ENCODE measurements at regions not wholly inside any gene's neighbourhood (a gene's known extent, or its start where the extent isn't known, plus 50 kb on each side); places are given as distances from the start of the nearest gene placed in this dataset.

DNA sequence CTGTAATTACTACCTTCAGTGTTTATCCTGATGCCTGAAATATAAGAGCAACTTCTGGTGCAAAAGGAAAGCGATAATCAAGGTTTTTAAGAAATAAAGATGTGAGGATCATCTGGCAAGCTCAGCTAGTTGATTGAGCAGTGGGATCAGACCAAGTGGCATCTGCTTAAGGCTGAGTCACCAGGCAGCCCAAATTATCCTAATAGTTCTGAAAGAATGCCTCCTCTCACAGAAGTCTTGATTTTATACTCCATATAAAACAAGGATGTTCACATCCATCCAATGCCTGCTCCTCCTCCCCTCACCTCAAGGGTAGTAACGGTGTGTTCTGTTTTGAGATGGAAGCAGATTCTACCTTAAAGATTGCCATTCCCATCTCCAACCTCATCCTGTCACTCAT is 134.5 kb upstream of the RASGEF1B start:
- Histone ChIP-seq H3K27me3 (ENCODE audit: control insufficient read depth, insufficient read depth, low read length) (no peaks in the 10 kb centered on the region), H3K4me1 (ENCODE audit: control insufficient read depth, insufficient read depth, low read length) (no peaks in the 10 kb centered on the region)
- DNase-seq (ENCODE audit: low read depth in 4 of 6, low spot score in 6 of 6): no peak

GRCh38 chr4:81605271-81605670 is 133.6 kb upstream of the RASGEF1B start:
- no peaks in the 10 kb centered on the region for H3K9me3 ChIP-seq (ENCODE audit: control insufficient read depth, insufficient read depth, low read length)
- H3K27me3 ChIP-seq (ENCODE audit: control insufficient read depth, insufficient read depth, low read length): no peaks in the 10 kb centered on the region
- H3K4me1 ChIP-seq (ENCODE audit: control insufficient read depth, insufficient read depth, low read length): peaks cover 3% of the 10 kb centered on the region
- H3K36me3 ChIP-seq (ENCODE audit: control insufficient read depth, insufficient read depth, low read length): no peaks in the 10 kb centered on the region
- H3K27ac ChIP-seq (ENCODE audit: low read depth, low read length): no peak overlapping the region
- H3K4me3 ChIP-seq (ENCODE audit: low read depth, low read length): no peak overlapping the region
- 80% methylated on average over 1 of the region's 2 CpGs for WGBS (ENCODE audit: insufficient coverage)
- peak in 3 of 6 donors; percentile 35 to 91 (median 38) for DNase-seq (ENCODE audit: low read depth in 4 of 6, low spot score in 6 of 6)

More for the DNA sequence above, 134.5 kb upstream of the RASGEF1B start:
- H3K27ac ChIP-seq (ENCODE audit: low read depth, low read length): no peak overlapping the region
- no peaks in the 10 kb centered on the region for H3K9me3 ChIP-seq (ENCODE audit: control insufficient read depth, insufficient read depth, low read length)
- no peaks in the 10 kb centered on the region for H3K36me3 ChIP-seq (ENCODE audit: control insufficient read depth, insufficient read depth, low read length)
- 100% methylated on average over 1 of the region's 2 CpGs for WGBS (ENCODE audit: insufficient coverage)
- H3K4me3 ChIP-seq (ENCODE audit: low read depth, low read length): no peak overlapping the region

- WGBS (ENCODE audit: insufficient coverage): no CpG with 5 or more reads among the region's 3 CpGs
- Histone ChIP-seq H3K27me3 (ENCODE audit: control insufficient read depth, insufficient read depth, low read length) (no peaks in the 10 kb centered on the region), H3K9me3 (ENCODE audit: control insufficient read depth, insufficient read depth, low read length) (no peaks in the 10 kb centered on the region), H3K4me1 (ENCODE audit: control insufficient read depth, insufficient read depth, low read length) (peaks cover 3% of the 10 kb centered on the region), H3K36me3 (ENCODE audit: control insufficient read depth, insufficient read depth, low read length) (no peaks in the 10 kb centered on the region), H3K4me3 (ENCODE audit: low read depth, low read length) (no peak overlapping the region), H3K27ac (ENCODE audit: low read depth, low read length) (no peak overlapping the region)
- DNase-seq (ENCODE audit: low read depth in 4 of 6, low spot score in 6 of 6): peak in 1 of 6 donors; percentile 52
Observed at GRCh38 chr4:81604683-81605218, 133.0 kb upstream of the RASGEF1B start.

DNA sequence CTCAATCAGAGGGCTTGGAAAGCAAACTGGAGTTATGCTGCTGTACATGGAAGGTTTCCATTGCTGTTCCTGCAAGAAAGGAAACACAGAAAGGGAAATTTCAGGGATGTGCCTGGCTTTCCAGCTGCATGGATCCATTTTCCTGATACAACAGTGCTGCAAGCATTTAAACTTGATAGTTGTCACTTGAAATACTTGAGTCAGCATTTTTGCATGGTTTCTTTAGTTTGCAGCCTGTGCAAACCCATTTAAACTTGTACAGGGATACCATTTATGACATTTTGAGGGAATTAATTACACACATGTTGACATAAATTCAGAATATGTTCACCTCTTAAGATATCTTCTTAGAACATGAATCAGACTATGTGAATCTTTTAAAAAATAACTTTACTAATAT is 131.1 kb upstream of the RASGEF1B start:
- H3K4me1 ChIP-seq (ENCODE audit: control insufficient read depth, insufficient read depth, low read length): peaks cover 3% of the 10 kb centered on the region
- H3K36me3 ChIP-seq (ENCODE audit: control insufficient read depth, insufficient read depth, low read length): no peaks in the 10 kb centered on the region
- no peaks in the 10 kb centered on the region for H3K9me3 ChIP-seq (ENCODE audit: control insufficient read depth, insufficient read depth, low read length)
- no peak for DNase-seq (ENCODE audit: low read depth in 4 of 6, low spot score in 6 of 6)
- no peaks in the 10 kb centered on the region for H3K27me3 ChIP-seq (ENCODE audit: control insufficient read depth, insufficient read depth, low read length)
- H3K27ac ChIP-seq (ENCODE audit: low read depth, low read length): no peak overlapping the region
- no peak overlapping the region for H3K4me3 ChIP-seq (ENCODE audit: low read depth, low read length)

DNA sequence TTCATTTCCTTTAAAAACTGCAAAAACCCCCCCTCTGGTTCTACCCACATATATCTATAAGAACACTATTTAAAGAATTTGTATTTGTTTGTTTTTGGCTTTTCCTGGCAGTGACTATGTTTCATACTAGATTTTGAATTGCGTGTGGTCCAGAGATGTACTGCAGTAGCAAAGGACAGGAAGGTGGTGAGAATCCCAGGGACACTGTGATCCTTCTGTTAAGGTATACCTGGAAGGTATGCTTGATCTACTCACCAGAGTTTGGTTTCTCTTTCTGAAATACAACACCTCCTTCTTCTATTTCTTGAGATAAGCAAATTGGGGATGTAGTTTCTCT is 129.6 kb upstream of the RASGEF1B start:
- WGBS (ENCODE audit: insufficient coverage): no CpG with 5 or more reads among the region's 1 CpG

GRCh38 chr4:81600520-81601357 is 129.0 kb upstream of the RASGEF1B start:
- WGBS (ENCODE audit: insufficient coverage): 54% methylated on average over 13 of the region's 18 CpGs
- DNase-seq (ENCODE audit: low read depth in 4 of 6, low spot score in 6 of 6): peak in 2 of 6 donors; percentile 55 to 59
- Histone ChIP-seq H3K4me1 (ENCODE audit: control insufficient read depth, insufficient read depth, low read length) (peaks cover 3% of the 10 kb centered on the region), H3K9me3 (ENCODE audit: control insufficient read depth, insufficient read depth, low read length) (no peaks in the 10 kb centered on the region), H3K27me3 (ENCODE audit: control insufficient read depth, insufficient read depth, low read length) (no peaks in the 10 kb centered on the region), H3K4me3 (ENCODE audit: low read depth, low read length) (no peak overlapping the region), H3K36me3 (ENCODE audit: control insufficient read depth, insufficient read depth, low read length) (no peaks in the 10 kb centered on the region), H3K27ac (ENCODE audit: low read depth, low read length) (peak overlapping the region; percentile 25)

More for the DNA sequence above, 129.6 kb upstream of the RASGEF1B start:
- Histone ChIP-seq H3K36me3 (ENCODE audit: control insufficient read depth, insufficient read depth, low read length) (no peaks in the 10 kb centered on the region), H3K9me3 (ENCODE audit: control insufficient read depth, insufficient read depth, low read length) (no peaks in the 10 kb centered on the region), H3K4me3 (ENCODE audit: low read depth, low read length) (no peak overlapping the region), H3K27ac (ENCODE audit: low read depth, low read length) (no peak overlapping the region), H3K4me1 (ENCODE audit: control insufficient read depth, insufficient read depth, low read length) (peaks cover 3% of the 10 kb centered on the region), H3K27me3 (ENCODE audit: control insufficient read depth, insufficient read depth, low read length) (no peaks in the 10 kb centered on the region)
- DNase-seq (ENCODE audit: low read depth in 4 of 6, low spot score in 6 of 6): no peak

DNA sequence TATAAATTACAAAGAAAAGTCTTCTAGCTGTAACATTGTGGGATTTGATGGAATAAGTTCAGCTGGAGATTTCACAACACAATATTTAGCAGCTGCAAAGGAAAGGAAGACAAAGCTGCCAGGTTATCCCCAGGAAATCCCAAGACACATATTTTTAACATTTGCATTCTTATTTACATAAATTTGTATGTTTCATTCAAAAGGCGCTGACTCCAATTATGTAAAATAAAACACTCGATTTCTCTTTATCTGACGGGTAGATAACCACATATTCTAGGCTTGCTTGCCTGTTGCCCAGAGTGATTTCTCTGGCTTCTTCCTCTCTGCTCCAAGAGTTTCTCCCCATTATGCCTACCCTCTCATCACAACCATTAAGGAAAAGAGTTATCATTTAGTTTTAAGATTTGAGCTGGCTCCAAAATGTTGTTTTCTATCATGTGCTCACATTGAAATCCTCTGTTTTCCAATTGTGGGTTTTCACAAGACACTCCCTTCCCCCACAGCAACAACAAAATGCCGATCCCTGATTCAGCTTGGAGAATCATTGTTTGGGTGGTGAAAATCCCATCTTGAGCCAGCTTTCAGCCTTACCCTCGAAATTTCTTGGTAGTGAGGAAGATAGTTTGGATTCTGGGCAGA is 128.2 kb upstream of the RASGEF1B start:
- DNase-seq (ENCODE audit: low read depth in 4 of 6, low spot score in 6 of 6): peak in 2 of 6 donors; percentile 43 to 70
- Histone ChIP-seq H3K4me3 (ENCODE audit: low read depth, low read length) (no peak overlapping the region), H3K4me1 (ENCODE audit: control insufficient read depth, insufficient read depth, low read length) (peaks cover 3% of the 10 kb centered on the region), H3K36me3 (ENCODE audit: control insufficient read depth, insufficient read depth, low read length) (no peaks in the 10 kb centered on the region), H3K27me3 (ENCODE audit: control insufficient read depth, insufficient read depth, low read length) (no peaks in the 10 kb centered on the region), H3K9me3 (ENCODE audit: control insufficient read depth, insufficient read depth, low read length) (no peaks in the 10 kb centered on the region), H3K27ac (ENCODE audit: low read depth, low read length) (no peak overlapping the region)
- WGBS (ENCODE audit: insufficient coverage): no CpG with 5 or more reads among the region's 5 CpGs

- no peaks in the 10 kb centered on the region for H3K9me3 ChIP-seq (ENCODE audit: control insufficient read depth, insufficient read depth, low read length)
- no peaks in the 10 kb centered on the region for H3K36me3 ChIP-seq (ENCODE audit: control insufficient read depth, insufficient read depth, low read length)
- H3K4me1 ChIP-seq (ENCODE audit: control insufficient read depth, insufficient read depth, low read length): peaks cover 3% of the 10 kb centered on the region
- 67% methylated on average over 1 of the region's 5 CpGs for WGBS (ENCODE audit: insufficient coverage)
- H3K4me3 ChIP-seq (ENCODE audit: low read depth, low read length): no peak overlapping the region
- no peak overlapping the region for H3K27ac ChIP-seq (ENCODE audit: low read depth, low read length)
- no peak for DNase-seq (ENCODE audit: low read depth in 4 of 6, low spot score in 6 of 6)
- H3K27me3 ChIP-seq (ENCODE audit: control insufficient read depth, insufficient read depth, low read length): no peaks in the 10 kb centered on the region
Observed at GRCh38 chr4:81595798-81596610, 124.3 kb upstream of the RASGEF1B start.

DNA sequence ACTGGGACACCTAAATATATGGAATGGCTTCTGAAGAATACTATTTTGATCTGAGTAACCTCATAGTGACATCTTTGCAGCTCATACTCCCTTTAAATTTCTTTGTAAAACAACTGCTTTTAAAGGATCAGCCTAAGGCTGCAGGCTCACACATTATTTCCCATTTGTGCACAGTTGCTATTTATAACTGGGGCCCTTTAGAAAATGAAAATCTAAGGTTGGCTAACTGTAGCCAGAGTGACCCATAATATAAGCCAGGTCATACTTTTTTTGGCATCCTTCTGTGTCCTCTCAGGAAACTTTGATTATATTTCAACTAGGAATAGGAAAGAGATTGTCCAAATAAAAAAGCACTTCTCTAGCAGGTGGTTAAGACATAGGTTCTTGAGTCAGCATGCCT is 123.6 kb upstream of the RASGEF1B start:
- DNase-seq (ENCODE audit: low read depth in 4 of 6, low spot score in 6 of 6): no peak
- no peaks in the 10 kb centered on the region for H3K27me3 ChIP-seq (ENCODE audit: control insufficient read depth, insufficient read depth, low read length)
- no peaks in the 10 kb centered on the region for H3K36me3 ChIP-seq (ENCODE audit: control insufficient read depth, insufficient read depth, low read length)
- H3K4me1 ChIP-seq (ENCODE audit: control insufficient read depth, insufficient read depth, low read length): peaks cover under 1% of the 10 kb centered on the region
- no peaks in the 10 kb centered on the region for H3K9me3 ChIP-seq (ENCODE audit: control insufficient read depth, insufficient read depth, low read length)
- no peak overlapping the region for H3K4me3 ChIP-seq (ENCODE audit: low read depth, low read length)
- no peak overlapping the region for H3K27ac ChIP-seq (ENCODE audit: low read depth, low read length)

All from spinal cord (tissue), 9 donors.